H9 (cell line): ENCODE measurements at regions not wholly inside any gene's neighbourhood (a gene's known extent, or its start where the extent isn't known, plus 50 kb on each side); places are given as distances from the start of the nearest gene placed in this dataset.

Source experiments
- DNase-seq: peaks from one replicate; pipeline ENCODE4 v3.0.0-alpha.2; 2017
- H2AFZ ChIP-seq: one replicate; pipeline ENCODE4 v1.6.1; 2013; ENCODE audit warnings: mild to moderate bottlenecking, low read length, control low read depth, moderate library complexity
- H2AK5ac ChIP-seq: 2 replicates; pipeline ENCODE4 v1.6.1; 2013; ENCODE audit warnings: low read length, control low read depth, mixed read lengths; ENCODE audit not compliant: insufficient read length
- H2BK120ac ChIP-seq: one replicate; pipeline ENCODE4 v1.6.1; 2013; ENCODE audit warnings: low read depth, mild to moderate bottlenecking, low read length, control low read depth, inconsistent platforms; ENCODE audit not compliant: poor library complexity, severe bottlenecking
- H2BK12ac ChIP-seq: 2 replicates; pipeline ENCODE4 v1.6.1; 2013; ENCODE audit warnings: low read length, control low read depth, mixed read lengths, low read depth; ENCODE audit not compliant: insufficient read length
- H2BK15ac ChIP-seq: 2 replicates; pipeline ENCODE4 v1.6.1; 2013; ENCODE audit warnings: low read depth, low read length, control low read depth
- H2BK20ac ChIP-seq: one replicate; pipeline ENCODE4 v1.6.1; 2013; ENCODE audit warnings: low read depth, mild to moderate bottlenecking, low read length, control low read depth, inconsistent platforms; ENCODE audit not compliant: poor library complexity, severe bottlenecking
- H2BK5ac ChIP-seq: 2 replicates; pipeline ENCODE4 v1.6.1; 2013; ENCODE audit warnings: low read length, control low read depth, mixed read lengths; ENCODE audit not compliant: insufficient read length
- H3K14ac ChIP-seq: 2 replicates; pipeline ENCODE4 v1.6.1; 2013; ENCODE audit warnings: low read length, control low read depth; ENCODE audit not compliant: insufficient read depth
- H3K18ac ChIP-seq: 2 replicates; pipeline ENCODE4 v1.6.1; 2013; ENCODE audit warnings: low read depth, mild to moderate bottlenecking, mixed read lengths, low read length, control low read depth; ENCODE audit not compliant: insufficient read length
- H3K23ac ChIP-seq: 2 replicates; pipeline ENCODE4 v1.6.1; 2013; ENCODE audit warnings: low read length, control low read depth, mixed read lengths, low read depth; ENCODE audit not compliant: insufficient read length
- H3K23me2 ChIP-seq: 2 replicates; pipeline ENCODE4 v1.6.1; 2013; ENCODE audit warnings: low read depth, mild to moderate bottlenecking, mixed read lengths, low read length, control low read depth; ENCODE audit not compliant: insufficient read length, poor library complexity, severe bottlenecking
- H3K27ac ChIP-seq: 2 replicates; pipeline ENCODE4 v1.5.1; 2013; ENCODE audit warnings: low read length, control low read depth, mixed read lengths, low read depth; ENCODE audit not compliant: insufficient read length
- H3K27me3 ChIP-seq: 2 replicates; pipeline ENCODE4 v1.6.1; 2013; ENCODE audit warnings: low read length, control low read depth, inconsistent platforms; ENCODE audit not compliant: insufficient read depth
- H3K4ac ChIP-seq: 2 replicates; pipeline ENCODE4 v1.6.1; 2013; ENCODE audit warnings: low read depth, mild to moderate bottlenecking, control low read depth, inconsistent platforms, low read length, moderate library complexity
- H3K4me1 ChIP-seq: 2 replicates; pipeline ENCODE4 v1.6.1; 2013; ENCODE audit warnings: low read length, control low read depth, inconsistent platforms; ENCODE audit not compliant: insufficient read depth
- H3K4me2 ChIP-seq: 2 replicates; pipeline ENCODE4 v1.6.1; 2013; ENCODE audit warnings: low read length, control low read depth, mixed read lengths; ENCODE audit not compliant: insufficient read length, insufficient read depth
- H3K56ac ChIP-seq: 2 replicates; pipeline ENCODE4 v1.6.1; 2013; ENCODE audit warnings: low read depth, mild to moderate bottlenecking, mixed read lengths, low read length, control low read depth; ENCODE audit not compliant: insufficient read length
- H3K79me1 ChIP-seq: 2 replicates; pipeline ENCODE4 v1.6.1; 2013; ENCODE audit warnings: low read depth, mild to moderate bottlenecking, moderate library complexity, low read length, control low read depth, inconsistent platforms; ENCODE audit not compliant: insufficient read depth, poor library complexity, severe bottlenecking
- H3K79me2 ChIP-seq: 2 replicates; pipeline ENCODE4 v1.6.1; 2013; ENCODE audit warnings: low read length, control low read depth, inconsistent platforms; ENCODE audit not compliant: insufficient read depth
- H3K9ac ChIP-seq: 2 replicates; pipeline ENCODE4 v1.6.1; 2013; ENCODE audit warnings: low read length, control low read depth, mixed read lengths; ENCODE audit not compliant: insufficient read length; ENCODE audit errors: extremely low read depth
- H3K9me3 ChIP-seq: one replicate; pipeline ENCODE4 v1.6.1; 2013; ENCODE audit warnings: low read depth, low read length, inconsistent platforms; ENCODE audit not compliant: control insufficient read depth
- H3T11ph ChIP-seq: one replicate; pipeline ENCODE4 v1.6.1; 2013; ENCODE audit warnings: mild to moderate bottlenecking, low read length, control low read depth, inconsistent platforms
- H4K20me1 ChIP-seq: one replicate; pipeline ENCODE4 v1.6.1; 2013; ENCODE audit not compliant: control insufficient read depth, insufficient read length, insufficient read depth
- H4K5ac ChIP-seq: 2 replicates; pipeline ENCODE4 v1.6.1; 2013; ENCODE audit warnings: low read depth, mild to moderate bottlenecking, mixed read lengths, low read length, control low read depth; ENCODE audit not compliant: insufficient read length
- H4K8ac ChIP-seq: replicated peaks from 2 replicates; pipeline ENCODE4 v1.6.1; 2013; ENCODE audit warnings: low read length, control low read depth, mixed read lengths, low read depth; ENCODE audit not compliant: insufficient read length
- H4K91ac ChIP-seq: 2 replicates; pipeline ENCODE4 v1.6.1; 2013; ENCODE audit warnings: low read depth, mild to moderate bottlenecking, moderate library complexity, mixed read lengths, low read length, control low read depth; ENCODE audit not compliant: insufficient read length
- H3K27ac Mint-ChIP-seq, 3 experiments: 2 replicates in 2 of 3; 3 replicates in 1 of 3; pipeline ENCODE4 v1.8.0; 2020 to 2021; ENCODE audit warnings: mixed read lengths in 3 of 3, mild to moderate bottlenecking in 1 of 3, moderate library complexity in 1 of 3
- H3K27me3 Mint-ChIP-seq: 2 replicates; pipeline ENCODE4 v1.8.0; 2021; ENCODE audit warnings: low read depth, mild to moderate bottlenecking, moderate library complexity, mixed read lengths
- H3K36me3 Mint-ChIP-seq, 3 experiments: 2 replicates in 2 of 3; 3 replicates in 1 of 3; pipeline ENCODE4 v1.8.0; 2020 to 2021; ENCODE audit warnings: low read depth in 3 of 3, mixed read lengths in 3 of 3; ENCODE audit not compliant: insufficient read depth in 1 of 3
- H3K4me1 Mint-ChIP-seq, 2 experiments: 2 replicates each; pipeline ENCODE4 v1.8.0; 2020; ENCODE audit warnings: mixed read lengths in 2 of 2
- H3K4me3 Mint-ChIP-seq, 2 experiments: 2 replicates in 1 of 2; 3 replicates in 1 of 2; pipeline ENCODE4 v1.8.0; 2020 to 2021; ENCODE audit warnings: mild to moderate bottlenecking in 2 of 2, mixed read lengths in 2 of 2, moderate library complexity in 1 of 2
- H3K9me3 Mint-ChIP-seq, 2 experiments: 2 replicates in 1 of 2; 3 replicates in 1 of 2; pipeline ENCODE4 v1.8.0; 2020; ENCODE audit warnings: mild to moderate bottlenecking in 2 of 2, mixed read lengths in 2 of 2, moderate library complexity in 1 of 2
- CTCF ChIP-seq: fragments of 200-600 bp; sonication (generic); conservative IDR thresholded peaks from 3 replicates; pipeline ENCODE4 v1.8.0; 2021; ENCODE audit warnings: antibody characterized with exemption, mild to moderate bottlenecking
- WGBS: extraction: QIAGEN DNeasy Blood & Tissue Kit; methylation state at CpG from one replicate; pipeline ENCODE4 v1.1.7; 2013; ENCODE audit warnings: missing lambda C conversion rate, low lambda C conversion rate, mixed read lengths; ENCODE audit not compliant: insufficient read length; ENCODE audit errors: extremely low coverage; 5-methylcytosine and 5-hydroxymethylcytosine counted together

GRCh38 chr5:145389047-145389446, 446.1 kb downstream of the PRELID2 start:
- Histone ChIP-seq H4K8ac (no peak overlapping the region), H4K5ac (no peak overlapping the region), H3K4me2 (no peak overlapping the region), H2AK5ac (no peak overlapping the region), H3T11ph (no peak overlapping the region), H3K23me2 (no peaks in the 10 kb centered on the region), H3K14ac (no peak overlapping the region), H2BK12ac (no peak overlapping the region), H3K4ac (no peak overlapping the region), H2BK20ac (no peak overlapping the region), H3K79me2 (no peaks in the 10 kb centered on the region), H2BK5ac (no peak overlapping the region), H3K56ac (no peak overlapping the region), H3K4me1 (no peaks in the 10 kb centered on the region), H3K27ac (no peak overlapping the region), H4K20me1 (no peaks in the 10 kb centered on the region), H3K23ac (no peak overlapping the region), H2BK120ac (no peak overlapping the region), H3K9ac (no peak overlapping the region), H3K18ac (no peak overlapping the region), H3K27me3 (no peaks in the 10 kb centered on the region), H2BK15ac (no peak overlapping the region), H4K91ac (no peak overlapping the region), H2AFZ (no peak overlapping the region), H3K9me3 (no peaks in the 10 kb centered on the region), H3K79me1 (no peaks in the 10 kb centered on the region)
- H3K4me1 Mint-ChIP-seq = 0 out of 4 replicates have a peak, but pooled peaks cover 0 to 4% of the 10 kb centered on the region in 2 experiments
- TF ChIP-seq CTCF = no peak
- H3K9me3 Mint-ChIP-seq = peaks cover 3 to 4% of the 10 kb centered on the region in 2 experiments; a peak in 3 of 5 replicates
- peaks cover 0 to 8% (median 4%) of the 10 kb centered on the region in 3 experiments; a peak in 3 of 7 replicates for H3K36me3 Mint-ChIP-seq
- no peak for DNase-seq
- no peaks in the 10 kb centered on the region for H3K27me3 Mint-ChIP-seq
- WGBS = no CpG with 5 or more reads among the region's 1 CpG
- no peak overlapping the region for H3K4me3 Mint-ChIP-seq
- H3K27ac Mint-ChIP-seq = no peak overlapping the region
